Cardiac fibroblast (primary cell): ENCODE measurements at regions not wholly inside any gene's neighbourhood (a gene's known extent, or its start where the extent isn't known, plus 50 kb on each side); places are given as distances from the start of the nearest gene placed in this dataset.
"Not testable (repeated sequence)": the region's sequence is repeated elsewhere in the genome, so short reads cannot be mapped to it uniquely, and the experiment has no call there.

Experiments
- DNase-seq, 2 donors: peaks; one replicate each; pipeline versions ENCODE4 v3.0.0 to v3.0.0-alpha.2; 2010; ENCODE audit warnings: low read depth in 2 of 2
- H3K4me3 ChIP-seq, 2 donors: replicated peaks in 1 of 2; 1 replicate in 1 of 2; 2 replicates in 1 of 2; pipeline ENCODE4 v1.5.1; 2011; ENCODE audit warnings: low read depth in 2 of 2, low read length in 2 of 2, mild to moderate bottlenecking in 2 of 2, moderate library complexity in 1 of 2
- CTCF ChIP-seq: IDR thresholded peaks from one replicate; pipeline ENCODE4 v1.5.1; 2011; ENCODE audit warnings: low read depth, mild to moderate bottlenecking, low read length, inconsistent platforms

GRCh38 chr10:106271237-106271636, 893.3 kb downstream of the SORCS1 start:
- TF ChIP-seq CTCF, result peak; percentile 14
- H3K4me3 ChIP-seq, result no peak overlapping the region
- no peak for DNase-seq

DNA sequence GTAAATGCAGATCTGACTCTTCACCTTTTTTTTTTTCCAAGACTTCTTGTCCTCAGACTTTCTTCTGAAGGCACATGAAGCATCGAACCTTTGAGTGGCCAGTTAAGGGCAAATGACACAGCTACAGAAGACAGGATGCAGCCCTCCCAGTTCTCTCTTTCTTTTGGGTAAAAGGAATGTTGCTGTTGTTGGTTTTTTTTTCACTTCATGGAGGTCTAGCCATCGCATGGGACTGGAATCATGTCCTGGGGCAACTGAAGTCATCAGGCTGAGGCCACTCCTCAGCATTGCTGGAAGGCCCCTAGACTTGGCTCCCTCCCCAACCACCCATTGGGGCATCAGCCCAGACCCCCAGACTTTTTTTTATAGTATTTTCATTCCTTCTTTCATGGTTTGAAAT, 896.5 kb downstream of the SORCS1 start:
- H3K4me3 ChIP-seq, result no peak overlapping the region
- no peak for DNase-seq
- no peak for TF ChIP-seq CTCF

- DNase-seq, result no peak
- no peak overlapping the region for H3K4me3 ChIP-seq
- TF ChIP-seq CTCF, result no peak
Measured at GRCh38 chr10:106267591-106267990, 896.9 kb downstream of the SORCS1 start.

DNA sequence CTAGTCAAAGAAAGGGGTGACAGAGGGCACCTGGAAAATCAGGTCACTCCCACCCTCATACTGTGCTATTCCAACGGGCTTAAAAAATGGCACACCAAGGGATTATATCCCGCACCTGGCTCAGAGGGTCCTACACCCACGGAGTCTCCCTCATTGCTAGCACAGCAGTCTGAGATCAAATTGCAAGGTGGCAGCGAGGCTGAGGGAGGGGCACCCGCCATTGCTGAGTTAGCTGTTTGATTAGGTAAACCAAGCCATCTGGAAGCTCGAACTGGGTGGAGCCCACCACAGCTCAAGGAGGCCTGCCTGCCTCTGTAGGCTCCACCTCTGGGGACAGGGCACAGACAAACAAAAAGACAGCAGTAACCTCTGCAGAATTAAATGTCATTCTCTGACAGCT, 907.1 kb downstream of the SORCS1 start:
- H3K4me3 ChIP-seq, DNase-seq: not testable (repeated sequence)

DNA sequence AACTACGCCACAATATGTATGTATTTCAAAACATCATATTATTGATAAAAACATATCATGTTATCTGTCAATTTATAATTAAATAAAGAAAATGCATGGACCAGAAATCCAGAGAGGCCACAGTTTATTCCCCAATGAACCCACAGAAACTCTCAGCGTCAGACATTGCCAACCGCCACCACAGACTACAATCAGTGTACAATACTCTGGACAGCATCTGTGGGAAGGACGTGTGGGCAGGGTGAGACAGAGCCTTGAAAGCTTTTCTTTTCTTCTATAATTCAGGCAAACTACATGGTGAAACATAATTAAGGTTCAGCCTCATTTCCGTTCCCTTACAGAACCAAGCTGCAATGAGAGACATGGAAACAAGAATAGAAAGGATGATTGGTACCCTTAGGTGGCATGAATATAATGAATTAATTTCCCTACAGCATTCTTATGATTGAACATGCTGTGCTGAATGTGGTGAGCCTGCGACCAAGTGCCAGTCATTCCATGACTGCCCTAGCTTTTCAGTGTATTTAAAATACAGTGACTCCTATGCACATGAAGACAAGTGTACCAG, 909.3 kb downstream of the SORCS1 start:
- no peak for DNase-seq
- TF ChIP-seq CTCF, result no peak
- no peak overlapping the region for H3K4me3 ChIP-seq

DNA sequence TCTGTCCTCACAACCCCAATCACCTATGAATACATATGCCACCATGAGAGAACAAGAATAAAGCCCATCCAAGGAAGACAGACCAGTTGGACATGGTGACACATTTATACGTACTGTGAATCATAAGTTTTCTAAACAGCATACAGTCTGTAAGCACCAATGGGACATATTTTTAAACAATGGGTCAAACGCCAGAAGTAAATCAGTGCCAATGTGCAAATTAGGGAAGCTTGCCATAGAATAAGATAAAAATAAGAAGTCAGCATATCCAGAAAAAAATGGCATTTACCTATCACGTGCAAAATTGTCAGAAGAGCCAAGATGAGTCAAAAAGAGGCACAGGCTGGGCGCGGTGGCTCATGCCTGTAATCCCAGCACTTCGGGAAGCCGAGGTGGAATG, 910.4 kb downstream of the SORCS1 start:
- TF ChIP-seq CTCF, result no peak
- DNase-seq, result no peak
- no peak overlapping the region for H3K4me3 ChIP-seq

- TF ChIP-seq CTCF, result no peak
- DNase-seq, result no peak
Measured at GRCh38 chr10:106252541-106252940, 912.0 kb downstream of the SORCS1 start.

GRCh38 chr10:106251573-106251972, 912.9 kb downstream of the SORCS1 start:
- no peak for DNase-seq
- TF ChIP-seq CTCF, result no peak
- H3K4me3 ChIP-seq, result no peak overlapping the region

More at GRCh38 chr10:106252541-106252940, 912.0 kb downstream of the SORCS1 start:
- H3K4me3 ChIP-seq, result no peak overlapping the region
